DOHH2 (cell line): ENCODE measurements at regions not wholly inside any gene's neighbourhood (a gene's known extent, or its start where the extent isn't known, plus 50 kb on each side); places are given as distances from the start of the nearest gene placed in this dataset.

Experiments
- CTCF ChIP-seq: fragments of 200-600 bp; sonication (generic); IDR thresholded peaks from one replicate; pipeline ENCODE4 v1.5.1; 2014; ENCODE audit warnings: antibody characterized with exemption, mild to moderate bottlenecking, low read depth, low read length; ENCODE audit not compliant: poor library complexity, severe bottlenecking
- EZH2phosphoT487 ChIP-seq: fragments of 200-600 bp; sonication (generic); IDR thresholded peaks from 2 replicates; pipeline ENCODE4 v1.6.1; 2017; ENCODE audit warnings: borderline replicate concordance, mild to moderate bottlenecking, antibody characterized with exemption, low read length, moderate library complexity, mixed read lengths

GRCh38 chr11:122512688-122513087, 142.8 kb upstream of the UBASH3B start:
- TF ChIP-seq CTCF: no peak
- no peak for TF ChIP-seq EZH2phosphoT487
